Suprapubic skin (tissue), 4 donors: ENCODE measurements at regions not wholly inside any gene's neighbourhood (a gene's known extent, or its start where the extent isn't known, plus 50 kb on each side); places are given as distances from the start of the nearest gene placed in this dataset.
A peak's percentile ranks its signal among the peaks of the same experiment; 100 is the strongest.

Experiments
- DNase-seq, 2 donors: peaks; one replicate each; pipeline ENCODE4 v3.0.0-alpha.2; 2019; ENCODE audit warnings: low spot score in 2 of 2
- H3K27ac ChIP-seq: fragments of 200-600 bp; sonication (generic); one replicate; pipeline ENCODE4 v1.5.1; 2019
- H3K27me3 ChIP-seq: fragments of 200-600 bp; sonication (generic); one replicate; pipeline ENCODE4 v1.5.1; 2019
- H3K36me3 ChIP-seq: fragments of 200-600 bp; sonication (generic); one replicate; pipeline ENCODE4 v1.5.1; 2019
- H3K4me1 ChIP-seq: fragments of 200-600 bp; sonication (generic); one replicate; pipeline ENCODE4 v1.5.1; 2019
- H3K4me3 ChIP-seq: fragments of 200-600 bp; sonication (generic); one replicate; pipeline ENCODE4 v1.5.1; 2019; ENCODE audit warnings: mild to moderate bottlenecking
- H3K9me3 ChIP-seq: fragments of 200-600 bp; sonication (generic); one replicate; pipeline ENCODE4 v1.5.1; 2019
- CTCF ChIP-seq, 2 donors: fragments of 200-600 bp in 1 of 2; fragments of 450-650 bp in 1 of 2; sonication (generic) in 1 of 2; IDR thresholded peaks; one replicate each; pipeline ENCODE4 v1.5.1; 2016 to 2019; ENCODE audit warnings: antibody characterized with exemption in 2 of 2, mild to moderate bottlenecking in 1 of 2, moderate library complexity in 1 of 2
- EP300 ChIP-seq: sonication (generic); formaldehyde crosslinking; IDR thresholded peaks from one replicate; pipeline ENCODE4 v1.6.1; 2017; ENCODE audit warnings: antibody characterized with exemption
- POLR2A ChIP-seq, 2 donors: fragments of 450-650 bp; IDR thresholded peaks; one replicate each; pipeline ENCODE4 v1.6.1; 2017; ENCODE audit warnings: antibody characterized with exemption in 2 of 2, mild to moderate bottlenecking in 2 of 2, moderate library complexity in 2 of 2
- POLR2AphosphoS5 ChIP-seq, 3 donors: sonication (generic); formaldehyde crosslinking; IDR thresholded peaks; one replicate each; pipeline ENCODE4 v1.6.1; 2017; ENCODE audit warnings: antibody characterized with exemption in 3 of 3
- WGBS: methylation state at CpG from one replicate; pipeline ENCODE4 v1.1.5; 2018; 5-methylcytosine and 5-hydroxymethylcytosine counted together

GRCh38 chr16:17753434-17753833 is 282.7 kb upstream of the XYLT1 start:
- 69% methylated on average over 6 of the region's 6 CpGs for WGBS
- DNase-seq, result no peak
- Histone ChIP-seq H3K4me3 (no peak overlapping the region), H3K27ac (no peak overlapping the region), H3K9me3 (no peaks in the 10 kb centered on the region), H3K4me1 (no peaks in the 10 kb centered on the region), H3K36me3 (no peaks in the 10 kb centered on the region), H3K27me3 (peaks cover 9% of the 10 kb centered on the region)
- TF ChIP-seq CTCF (IDR thresholded peaks at IDR 0.05), result no peak
- TF ChIP-seq POLR2A (IDR thresholded peaks at IDR 0.05), result no peak
- TF ChIP-seq POLR2AphosphoS5 (IDR thresholded peaks at IDR 0.05), result no peak
- no peak for TF ChIP-seq EP300

- DNase-seq, result no peak
- Histone ChIP-seq H3K27me3 (peaks cover 15% of the 10 kb centered on the region), H3K27ac (no peak overlapping the region), H3K36me3 (no peaks in the 10 kb centered on the region), H3K9me3 (no peaks in the 10 kb centered on the region), H3K4me3 (no peak overlapping the region), H3K4me1 (no peaks in the 10 kb centered on the region)
- TF ChIP-seq POLR2A (IDR thresholded peaks at IDR 0.05), result no peak
- TF ChIP-seq POLR2AphosphoS5 (IDR thresholded peaks at IDR 0.05), result no peak
- no peak for TF ChIP-seq EP300
- TF ChIP-seq CTCF (IDR thresholded peaks at IDR 0.05), result no peak
- WGBS, result 100% methylated on average over 1 of the region's 1 CpG
Measured at GRCh38 chr16:17749706-17750105, 278.9 kb upstream of the XYLT1 start.

- no peak overlapping the region for H3K4me3 ChIP-seq
- DNase-seq, result no peak
- TF ChIP-seq POLR2AphosphoS5 (IDR thresholded peaks at IDR 0.05) (no peak), EP300 (no peak), CTCF (IDR thresholded peaks at IDR 0.05) (no peak), POLR2A (IDR thresholded peaks at IDR 0.05) (no peak)
- 51% methylated on average over 11 of the region's 11 CpGs for WGBS
- no peaks in the 10 kb centered on the region for H3K4me1 ChIP-seq
- no peaks in the 10 kb centered on the region for H3K36me3 ChIP-seq
- no peaks in the 10 kb centered on the region for H3K9me3 ChIP-seq
- H3K27me3 ChIP-seq, result peaks cover 31% of the 10 kb centered on the region
- H3K27ac ChIP-seq, result no peak overlapping the region
Measured at GRCh38 chr16:17748044-17748719, 277.4 kb upstream of the XYLT1 start.

GRCh38 chr16:17747081-17747756 is 276.5 kb upstream of the XYLT1 start:
- H3K27me3 ChIP-seq, result peaks cover 32% of the 10 kb centered on the region
- H3K27ac ChIP-seq, result no peak overlapping the region
- WGBS, result 54% methylated on average over 5 of the region's 5 CpGs
- H3K4me1 ChIP-seq, result no peaks in the 10 kb centered on the region
- no peak for DNase-seq
- H3K9me3 ChIP-seq, result no peaks in the 10 kb centered on the region
- TF ChIP-seq POLR2AphosphoS5 (IDR thresholded peaks at IDR 0.05) (no peak), POLR2A (IDR thresholded peaks at IDR 0.05) (no peak), CTCF (IDR thresholded peaks at IDR 0.05) (no peak), EP300 (no peak)
- H3K36me3 ChIP-seq, result no peaks in the 10 kb centered on the region
- H3K4me3 ChIP-seq, result no peak overlapping the region

GRCh38 chr16:17744921-17745572 is 274.3 kb upstream of the XYLT1 start:
- Histone ChIP-seq H3K4me3 (peak overlapping the region; percentile 6), H3K27ac (no peak overlapping the region), H3K27me3 (peaks cover 32% of the 10 kb centered on the region), H3K9me3 (no peaks in the 10 kb centered on the region), H3K4me1 (no peaks in the 10 kb centered on the region), H3K36me3 (no peaks in the 10 kb centered on the region)
- TF ChIP-seq POLR2A (IDR thresholded peaks at IDR 0.05) (no peak), EP300 (no peak), POLR2AphosphoS5 (IDR thresholded peaks at IDR 0.05) (no peak), CTCF (IDR thresholded peaks at IDR 0.05) (no peak)
- DNase-seq, result no peak
- WGBS, result 44% methylated on average over 15 of the region's 15 CpGs
